ENCODE measurements at regions not wholly inside any gene's neighbourhood (a gene's known extent, or its start where the extent isn't known, plus 50 kb on each side); places are given as distances from the start of the nearest gene placed in this dataset.

DNA sequence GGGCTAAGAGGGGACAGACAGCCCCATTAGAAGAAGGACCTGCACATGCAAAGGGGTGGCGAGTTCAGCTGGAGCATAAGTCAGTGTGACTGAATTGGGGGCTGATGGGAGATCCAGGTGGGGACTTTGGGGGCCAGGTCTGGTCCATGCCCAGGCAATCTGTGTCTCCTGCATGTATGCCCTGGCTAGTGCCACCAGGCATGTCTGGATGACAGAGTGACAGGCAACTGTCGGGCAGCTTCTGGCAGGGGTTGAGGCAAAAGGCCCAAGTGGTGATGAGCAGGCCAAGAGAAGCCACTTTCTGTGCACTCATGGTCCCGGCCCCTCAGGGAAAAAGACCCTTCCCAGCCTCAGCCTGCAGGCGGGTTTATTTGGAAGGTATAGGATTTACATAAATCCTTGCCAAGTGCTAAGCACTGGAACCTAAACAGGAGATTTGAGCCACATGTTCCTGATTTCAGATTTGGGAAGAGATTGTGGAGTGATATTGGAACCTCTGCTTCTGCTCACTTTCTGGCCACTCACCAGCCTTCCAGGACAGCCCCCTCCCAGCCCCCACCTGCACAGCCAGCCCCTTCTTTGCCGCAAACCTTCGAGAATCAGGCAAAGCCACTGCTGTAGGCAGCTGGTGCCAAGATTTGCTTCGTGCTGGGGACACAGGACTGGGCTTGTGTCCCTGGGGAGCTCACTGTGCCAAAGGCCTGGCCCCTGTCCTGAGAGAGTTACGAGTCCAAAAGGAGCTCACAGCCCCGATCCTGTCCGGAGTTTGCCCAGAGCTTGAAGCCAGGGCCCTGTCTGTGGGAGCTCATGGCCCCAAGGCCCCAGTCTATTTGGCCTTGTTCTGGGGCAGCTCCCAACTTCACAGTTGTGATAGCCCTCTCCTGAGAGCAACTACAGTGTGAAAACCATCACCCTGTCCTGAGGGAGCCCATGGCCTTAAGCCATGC lies 232.5 kb upstream of the RTL1 start:
- Histone ChIP-seq H3K18ac (ENCODE audit: low read depth in 1 of 2, low read length in 2 of 2) (no peak overlapping the region), H3K27ac (ENCODE audit: low read length, poor library complexity, severe bottlenecking) (no peak overlapping the region), H3K9ac (ENCODE audit: low read length) (no peak overlapping the region), H3K9me3 (ENCODE audit: control insufficient read depth, low read length) (peaks cover 4% of the 10 kb centered on the region), H2BK12ac (ENCODE audit: low read length in 2 of 2) (no peak overlapping the region), H2BK15ac (ENCODE audit: low read depth, poor library complexity, severe bottlenecking) (no peak overlapping the region), H3K23ac (ENCODE audit: low read length in 2 of 2) (no peak overlapping the region), H3K4me2 (ENCODE audit: low read length, poor library complexity, severe bottlenecking) (no peak overlapping the region), H2AK5ac (ENCODE audit: low read length, severe bottlenecking) (no peak overlapping the region), H3K4me1 (ENCODE audit: control insufficient read depth, insufficient read depth, low read depth, low read length) (no peaks in the 10 kb centered on the region), H2AFZ (ENCODE audit: low read depth, low read length) (no peak overlapping the region), H2BK5ac (ENCODE audit: low read depth, low read length, poor library complexity, severe bottlenecking) (no peak overlapping the region), H3K36me3 (ENCODE audit: control insufficient read depth in 1 of 2, insufficient read depth in 2 of 2, low read depth in 1 of 2, low read length in 2 of 2) (no peaks in the 10 kb centered on the region), H3K27me3 (ENCODE audit: control insufficient read depth in 1 of 2, insufficient read depth in 1 of 2, low read length in 2 of 2) (peaks cover 12 to 13% of the 10 kb centered on the region in 2 experiments), H4K8ac (ENCODE audit: low read length) (no peak overlapping the region), H3K14ac (ENCODE audit: low read length in 2 of 2) (no peak overlapping the region), H3K79me1 (replicated peaks; ENCODE audit: low read length, poor library complexity, severe bottlenecking) (no peaks in the 10 kb centered on the region), H3K4ac (ENCODE audit: low read depth in 1 of 2, low read length in 2 of 2) (no peak overlapping the region), H4K91ac (ENCODE audit: low read length) (no peak overlapping the region), H3K4me3 (ENCODE audit: insufficient read depth in 1 of 2, low read depth in 1 of 2, low read length in 2 of 2) (no peak overlapping the region), H2BK120ac (ENCODE audit: low read depth, low read length) (no peak overlapping the region)
- 79% methylated on average over 10 of the region's 10 CpGs for WGBS
- DNase-seq, result no peak

DNA sequence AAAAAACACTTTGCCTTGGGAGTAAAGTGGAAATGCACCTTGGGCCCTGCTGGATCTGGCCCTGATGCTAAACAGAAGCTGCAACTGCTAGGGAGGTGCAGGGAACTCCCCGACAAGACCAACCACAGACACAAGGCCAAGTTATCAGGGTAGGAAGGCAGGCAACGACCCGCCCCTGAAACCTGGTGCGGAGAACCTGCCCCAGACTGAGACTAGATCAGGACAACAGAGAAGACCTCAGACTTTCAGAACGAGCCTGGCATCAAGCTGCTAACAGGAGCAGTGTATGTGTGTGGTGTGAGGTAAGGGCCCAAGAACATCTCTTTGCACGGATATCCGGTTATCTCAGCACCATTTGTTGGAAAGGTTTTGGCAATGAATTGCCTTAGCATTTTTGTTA lies 233.7 kb upstream of the RTL1 start:
- Histone ChIP-seq H3K4me2 (ENCODE audit: low read length, poor library complexity, severe bottlenecking) (no peak overlapping the region), H2AK5ac (ENCODE audit: low read length, severe bottlenecking) (no peak overlapping the region), H2BK5ac (ENCODE audit: low read depth, low read length, poor library complexity, severe bottlenecking) (no peak overlapping the region), H4K91ac (ENCODE audit: low read length) (no peak overlapping the region), H3K9ac (ENCODE audit: low read length) (no peak overlapping the region), H3K36me3 (ENCODE audit: control insufficient read depth in 1 of 2, insufficient read depth in 2 of 2, low read depth in 1 of 2, low read length in 2 of 2) (no peaks in the 10 kb centered on the region), H3K4me1 (ENCODE audit: control insufficient read depth, insufficient read depth, low read depth, low read length) (no peaks in the 10 kb centered on the region), H4K8ac (ENCODE audit: low read length) (no peak overlapping the region), H2BK12ac (ENCODE audit: low read length in 2 of 2) (no peak overlapping the region), H3K9me3 (ENCODE audit: control insufficient read depth, low read length) (peaks cover 13% of the 10 kb centered on the region), H3K27ac (ENCODE audit: low read length, poor library complexity, severe bottlenecking) (no peak overlapping the region), H3K14ac (ENCODE audit: low read length in 2 of 2) (no peak overlapping the region), H3K4me3 (ENCODE audit: insufficient read depth in 1 of 2, low read depth in 1 of 2, low read length in 2 of 2) (no peak overlapping the region), H3K18ac (ENCODE audit: low read depth in 1 of 2, low read length in 2 of 2) (no peak overlapping the region), H3K23ac (ENCODE audit: low read length in 2 of 2) (no peak overlapping the region), H3K4ac (ENCODE audit: low read depth in 1 of 2, low read length in 2 of 2) (no peak overlapping the region), H2BK120ac (ENCODE audit: low read depth, low read length) (no peak overlapping the region), H2AFZ (ENCODE audit: low read depth, low read length) (no peak overlapping the region), H3K27me3 (ENCODE audit: control insufficient read depth in 1 of 2, insufficient read depth in 1 of 2, low read length in 2 of 2) (peaks cover under 1 to 9% of the 10 kb centered on the region in 2 experiments), H3K79me1 (replicated peaks; ENCODE audit: low read length, poor library complexity, severe bottlenecking) (no peaks in the 10 kb centered on the region), H2BK15ac (ENCODE audit: low read depth, poor library complexity, severe bottlenecking) (no peak overlapping the region)
- 73% methylated on average over 5 of the region's 7 CpGs for WGBS
- DNase-seq, result no peak

DNA sequence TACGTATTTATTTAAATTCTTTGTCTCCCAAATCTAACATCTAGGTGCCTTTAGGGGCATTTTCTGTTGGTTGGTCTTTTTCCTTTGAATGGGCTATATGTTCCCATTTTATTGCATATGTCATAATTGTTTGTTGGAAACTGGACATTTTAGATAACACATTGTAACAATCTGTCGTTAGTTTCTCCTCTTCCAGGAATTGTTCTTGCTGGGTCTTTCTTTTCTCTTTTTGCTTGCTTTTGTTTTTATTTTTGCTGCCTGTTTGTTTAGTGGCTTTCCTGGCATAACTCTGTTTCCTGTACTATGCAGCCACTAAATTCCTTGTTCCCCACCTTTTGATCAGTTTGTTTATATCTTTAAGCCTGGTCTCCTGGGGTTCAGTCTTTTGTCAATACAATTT lies 244.3 kb upstream of the RTL1 start:
- Histone ChIP-seq H3K4ac (ENCODE audit: low read depth in 1 of 2, low read length in 2 of 2) (no peak overlapping the region), H4K91ac (ENCODE audit: low read length) (no peak overlapping the region), H2BK12ac (ENCODE audit: low read length in 2 of 2) (no peak overlapping the region), H3K9ac (ENCODE audit: low read length) (no peak overlapping the region), H2AK5ac (ENCODE audit: low read length, severe bottlenecking) (no peak overlapping the region), H3K4me3 (ENCODE audit: insufficient read depth in 1 of 2, low read depth in 1 of 2, low read length in 2 of 2) (no peak overlapping the region), H3K18ac (ENCODE audit: low read depth in 1 of 2, low read length in 2 of 2) (no peak overlapping the region), H2AFZ (ENCODE audit: low read depth, low read length) (no peak overlapping the region), H2BK120ac (ENCODE audit: low read depth, low read length) (no peak overlapping the region), H3K4me2 (ENCODE audit: low read length, poor library complexity, severe bottlenecking) (no peak overlapping the region), H3K27ac (ENCODE audit: low read length, poor library complexity, severe bottlenecking) (no peak overlapping the region), H3K14ac (ENCODE audit: low read length in 2 of 2) (no peak overlapping the region), H3K4me1 (ENCODE audit: control insufficient read depth, insufficient read depth, low read depth, low read length) (no peaks in the 10 kb centered on the region), H2BK5ac (ENCODE audit: low read depth, low read length, poor library complexity, severe bottlenecking) (no peak overlapping the region), H3K9me3 (ENCODE audit: control insufficient read depth, low read length) (peaks cover 5% of the 10 kb centered on the region), H3K36me3 (ENCODE audit: control insufficient read depth in 1 of 2, insufficient read depth in 2 of 2, low read depth in 1 of 2, low read length in 2 of 2) (no peaks in the 10 kb centered on the region), H2BK15ac (ENCODE audit: low read depth, poor library complexity, severe bottlenecking) (no peak overlapping the region), H3K79me1 (replicated peaks; ENCODE audit: low read length, poor library complexity, severe bottlenecking) (no peaks in the 10 kb centered on the region), H3K23ac (ENCODE audit: low read length in 2 of 2) (no peak overlapping the region), H3K27me3 (ENCODE audit: control insufficient read depth in 1 of 2, insufficient read depth in 1 of 2, low read length in 2 of 2) (peaks cover 3 to 35% of the 10 kb centered on the region in 2 experiments), H4K8ac (ENCODE audit: low read length) (no peak overlapping the region)
- WGBS, result no CpG with 5 or more reads among the region's 2 CpGs
- DNase-seq, result no peak

DNA sequence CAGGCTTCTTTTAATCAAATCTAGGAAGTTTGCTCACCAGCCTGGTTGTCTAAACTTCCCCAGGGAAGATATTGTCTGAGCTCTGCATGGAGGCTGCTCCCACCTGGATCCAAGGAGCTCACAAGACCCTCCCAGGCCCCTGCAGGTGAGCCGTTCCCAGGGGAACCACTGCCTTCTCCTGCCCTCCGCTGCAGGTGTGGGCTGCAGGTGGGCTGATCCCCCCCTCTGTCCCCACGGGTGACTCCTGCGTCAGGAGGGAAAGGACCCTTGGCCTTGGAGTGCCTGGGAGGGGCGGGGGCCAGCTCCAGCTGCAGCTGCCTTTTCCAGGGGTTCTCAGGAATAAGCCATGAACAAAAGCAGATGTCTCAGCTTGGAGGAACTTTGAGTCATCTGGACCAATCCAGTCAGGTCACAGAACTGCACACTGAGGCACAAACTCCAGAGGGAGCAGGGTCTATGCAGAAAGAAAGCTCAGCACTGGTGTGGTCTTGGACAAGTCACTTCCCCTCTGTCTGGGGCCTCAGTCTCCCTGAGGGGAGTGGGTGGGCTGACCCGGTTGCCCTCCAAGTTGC lies 246.6 kb upstream of the RTL1 start:
- Histone ChIP-seq H3K14ac (ENCODE audit: low read length in 2 of 2) (no peak overlapping the region), H4K8ac (ENCODE audit: low read length) (no peak overlapping the region), H3K79me1 (replicated peaks; ENCODE audit: low read length, poor library complexity, severe bottlenecking) (no peaks in the 10 kb centered on the region), H2BK12ac (ENCODE audit: low read length in 2 of 2) (no peak overlapping the region), H3K4me2 (ENCODE audit: low read length, poor library complexity, severe bottlenecking) (no peak overlapping the region), H2BK5ac (ENCODE audit: low read depth, low read length, poor library complexity, severe bottlenecking) (no peak overlapping the region), H3K36me3 (ENCODE audit: control insufficient read depth in 1 of 2, insufficient read depth in 2 of 2, low read depth in 1 of 2, low read length in 2 of 2) (no peaks in the 10 kb centered on the region), H2AK5ac (ENCODE audit: low read length, severe bottlenecking) (no peak overlapping the region), H2BK15ac (ENCODE audit: low read depth, poor library complexity, severe bottlenecking) (no peak overlapping the region), H3K4ac (ENCODE audit: low read depth in 1 of 2, low read length in 2 of 2) (no peak overlapping the region), H2AFZ (ENCODE audit: low read depth, low read length) (no peak overlapping the region), H3K27ac (ENCODE audit: low read length, poor library complexity, severe bottlenecking) (no peak overlapping the region), H3K27me3 (ENCODE audit: control insufficient read depth in 1 of 2, insufficient read depth in 1 of 2, low read length in 2 of 2) (peaks cover 3 to 45% of the 10 kb centered on the region in 2 experiments), H3K18ac (ENCODE audit: low read depth in 1 of 2, low read length in 2 of 2) (no peak overlapping the region), H3K4me1 (ENCODE audit: control insufficient read depth, insufficient read depth, low read depth, low read length) (no peaks in the 10 kb centered on the region), H3K9ac (ENCODE audit: low read length) (no peak overlapping the region), H2BK120ac (ENCODE audit: low read depth, low read length) (no peak overlapping the region), H3K4me3 (ENCODE audit: insufficient read depth in 1 of 2, low read depth in 1 of 2, low read length in 2 of 2) (no peak overlapping the region), H4K91ac (ENCODE audit: low read length) (no peak overlapping the region), H3K23ac (ENCODE audit: low read length in 2 of 2) (no peak overlapping the region), H3K9me3 (ENCODE audit: control insufficient read depth, low read length) (peaks cover 5% of the 10 kb centered on the region)
- 65% methylated on average over 6 of the region's 6 CpGs for WGBS
- no peak for DNase-seq
